Body of pancreas (tissue), 4 donors: ENCODE measurements at regions not wholly inside any gene's neighbourhood (a gene's known extent, or its start where the extent isn't known, plus 50 kb on each side); places are given as distances from the start of the nearest gene placed in this dataset.

Source experiments
- CTCF ChIP-seq, 7 experiments: fragments of 450-650 bp in 4 of 7; fragments of 200-600 bp in 3 of 7; sonication (generic) in 3 of 7; IDR thresholded peaks; one replicate each; pipeline ENCODE4 v1.5.1; 2016 to 2019; ENCODE audit warnings: antibody characterized with exemption in 7 of 7
- POLR2A ChIP-seq, 3 donors: fragments of 450-650 bp; IDR thresholded peaks; one replicate each; pipeline ENCODE4 v1.6.1; 2016; ENCODE audit warnings: antibody characterized with exemption in 3 of 3, mild to moderate bottlenecking in 2 of 3

GRCh38 chr5:160968480-160968879 lies 116.5 kb upstream of the ATP10B start:
- no peak for TF ChIP-seq CTCF (IDR thresholded peaks at IDR 0.05)
- no peak for TF ChIP-seq POLR2A (IDR thresholded peaks at IDR 0.05)
